Right atrium auricular region (tissue), 2 donors: ENCODE measurements at regions not wholly inside any gene's neighbourhood (a gene's known extent, or its start where the extent isn't known, plus 50 kb on each side); places are given as distances from the start of the nearest gene placed in this dataset.

Source experiments
- DNase-seq: peaks from one replicate; pipeline ENCODE4 v3.0.0-alpha.2; 2019; ENCODE audit warnings: low spot score
- H3K27ac ChIP-seq, 2 donors: fragments of 200-600 bp; sonication (generic); 1 replicate in 1 of 2; 2 replicates in 1 of 2; pipeline ENCODE4 v1.5.1; 2016 to 2019
- H3K27me3 ChIP-seq, 2 donors: fragments of 200-600 bp; sonication (generic); one replicate each; pipeline versions ENCODE4 v1.5.1 to v1.6.0; 2017 to 2019
- H3K36me3 ChIP-seq: fragments of 200-600 bp; sonication (generic); one replicate; pipeline ENCODE4 v1.5.1; 2016
- H3K4me1 ChIP-seq, 2 donors: fragments of 200-600 bp; sonication (generic); one replicate each; pipeline versions ENCODE4 v1.5.1 to v1.6.0; 2017 to 2019
- H3K4me3 ChIP-seq, 2 donors: fragments of 200-600 bp; sonication (generic); 1 replicate in 1 of 2; 2 replicates in 1 of 2; pipeline ENCODE4 v1.5.1; 2017 to 2019; ENCODE audit warnings: mild to moderate bottlenecking in 1 of 2, moderate library complexity in 1 of 2
- H3K9me3 ChIP-seq, 2 donors: fragments of 200-600 bp; sonication (generic); one replicate each; pipeline ENCODE4 v1.5.1; 2019
- CTCF ChIP-seq, 2 donors: fragments of 200-600 bp; sonication (generic); IDR thresholded peaks; one replicate each; pipeline ENCODE4 v1.5.1; 2019; ENCODE audit warnings: antibody characterized with exemption in 2 of 2

DNA sequence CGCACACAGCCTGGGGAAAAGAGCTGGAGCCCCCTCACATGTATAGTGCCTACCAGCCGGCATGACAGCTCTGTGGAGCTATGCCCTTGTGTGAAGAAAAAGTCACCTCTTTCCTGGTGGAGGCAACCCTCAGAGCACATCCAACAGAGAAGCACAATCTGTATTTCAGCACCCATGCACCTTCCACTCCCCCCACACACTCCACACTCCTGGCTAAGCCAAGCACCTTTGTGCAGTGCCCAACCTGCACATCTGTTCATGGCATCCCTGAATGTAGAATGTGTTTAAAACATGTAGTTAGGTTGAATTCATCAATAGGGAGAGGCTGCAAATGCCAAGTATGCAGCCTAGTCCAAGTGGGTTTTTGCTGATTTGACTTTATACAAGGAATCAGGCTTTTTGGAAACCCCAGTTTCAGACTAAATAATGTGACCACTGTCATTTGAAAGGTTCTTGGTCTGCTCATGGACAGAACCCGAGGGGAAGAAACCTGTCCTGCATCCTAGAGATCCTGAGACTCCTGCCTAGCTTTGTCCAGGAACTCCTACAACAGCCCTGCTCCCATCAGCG, 197.1 kb downstream of the TOMM20 start:
- no peaks in the 10 kb centered on the region for H3K36me3 ChIP-seq
- no peak for DNase-seq
- no peak overlapping the region for H3K27ac ChIP-seq
- no peaks in the 10 kb centered on the region for H3K27me3 ChIP-seq
- H3K9me3 ChIP-seq: no peaks in the 10 kb centered on the region
- H3K4me3 ChIP-seq: no peak overlapping the region
- TF ChIP-seq CTCF (IDR thresholded peaks at IDR 0.05): no peak
- H3K4me1 ChIP-seq: peaks cover 0 to 27% of the 10 kb centered on the region in 2 donors

DNA sequence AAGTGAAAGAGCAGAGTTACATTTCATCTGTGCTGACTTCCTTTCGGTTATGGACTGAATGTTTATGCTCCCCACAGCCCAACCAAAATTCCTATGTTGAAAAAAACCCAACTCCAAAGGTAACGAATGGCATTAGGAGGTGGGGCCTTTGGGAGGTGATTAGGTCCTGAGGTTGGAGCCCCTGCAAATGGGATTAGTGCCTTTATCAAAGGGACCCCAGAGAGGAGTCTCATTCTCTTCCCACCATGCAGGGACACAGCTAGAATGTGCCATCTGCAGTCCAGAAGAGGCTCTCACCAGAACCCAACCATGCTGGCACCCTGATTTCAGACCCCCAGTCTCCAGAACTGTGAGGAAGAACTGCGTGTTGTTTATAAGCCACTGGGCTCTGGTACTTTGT, 199.3 kb downstream of the TOMM20 start:
- H3K36me3 ChIP-seq: no peaks in the 10 kb centered on the region
- no peak overlapping the region for H3K27ac ChIP-seq
- peaks cover 0 to 44% of the 10 kb centered on the region in 2 donors for H3K4me1 ChIP-seq
- DNase-seq: peak; percentile 21
- H3K4me3 ChIP-seq: no peak overlapping the region
- H3K27me3 ChIP-seq: no peaks in the 10 kb centered on the region
- no peaks in the 10 kb centered on the region for H3K9me3 ChIP-seq
- no peak for TF ChIP-seq CTCF (IDR thresholded peaks at IDR 0.05)

- Histone ChIP-seq H3K4me1 (peaks cover 0 to 40% of the 10 kb centered on the region in 2 donors), H3K27me3 (no peaks in the 10 kb centered on the region), H3K27ac (no peak overlapping the region)
Observed at GRCh38 chr1:234928642-234929041, 200.0 kb downstream of the TOMM20 start.

GRCh38 chr1:234927971-234928640, 200.5 kb downstream of the TOMM20 start:
- H3K4me1 ChIP-seq: peaks cover 0 to 35% of the 10 kb centered on the region in 2 donors
- TF ChIP-seq CTCF (IDR thresholded peaks at IDR 0.05): no peak
- no peaks in the 10 kb centered on the region for H3K27me3 ChIP-seq
- H3K36me3 ChIP-seq: no peaks in the 10 kb centered on the region
- H3K9me3 ChIP-seq: no peaks in the 10 kb centered on the region
- DNase-seq: peak; percentile 21
- no peak overlapping the region for H3K27ac ChIP-seq
- no peak overlapping the region for H3K4me3 ChIP-seq

More at GRCh38 chr1:234928642-234929041, 200.0 kb downstream of the TOMM20 start:
- Histone ChIP-seq H3K4me3 (no peak overlapping the region), H3K36me3 (no peaks in the 10 kb centered on the region), H3K9me3 (no peaks in the 10 kb centered on the region)
- peak; percentile 52 for DNase-seq
- no peak for TF ChIP-seq CTCF (IDR thresholded peaks at IDR 0.05)

- Histone ChIP-seq H3K9me3 (no peaks in the 10 kb centered on the region), H3K36me3 (no peaks in the 10 kb centered on the region), H3K27ac (peak overlapping the region in 1 of 2 donors; percentile 16), H3K27me3 (no peaks in the 10 kb centered on the region), H3K4me1 (peaks cover 0 to 28% of the 10 kb centered on the region in 2 donors), H3K4me3 (no peak overlapping the region)
- peak; percentile 38 for DNase-seq
- TF ChIP-seq CTCF (IDR thresholded peaks at IDR 0.05): no peak
Observed at GRCh38 chr1:234927312-234927970, 201.2 kb downstream of the TOMM20 start.
